Mesenchymal stem cell (in vitro differentiated cells and primary cell): ENCODE measurements at regions not wholly inside any gene's neighbourhood (a gene's known extent, or its start where the extent isn't known, plus 50 kb on each side); places are given as distances from the start of the nearest gene placed in this dataset.

Experiments
- DNase-seq: peaks from one replicate; pipeline ENCODE4 v3.0.0-alpha.2; 2013
- H2AFZ ChIP-seq: one replicate; pipeline ENCODE4 v1.6.1; 2013; ENCODE audit warnings: low read depth, mild to moderate bottlenecking, control low read depth, inconsistent platforms, low read length, moderate library complexity
- H2AK5ac ChIP-seq: 2 replicates; pipeline ENCODE4 v1.6.1; 2013; ENCODE audit warnings: low read length, moderate library complexity, mild to moderate bottlenecking, inconsistent platforms; ENCODE audit not compliant: severe bottlenecking
- H2BK120ac ChIP-seq: one replicate; pipeline ENCODE4 v1.6.1; 2013; ENCODE audit warnings: low read depth, mild to moderate bottlenecking, inconsistent platforms, low read length, moderate library complexity
- H2BK12ac ChIP-seq, 2 experiments: one replicate each; pipeline ENCODE4 v1.6.1; 2013; ENCODE audit warnings: inconsistent platforms in 2 of 2, low read length in 2 of 2, mild to moderate bottlenecking in 2 of 2, moderate library complexity in 2 of 2, control low read depth in 1 of 2
- H2BK15ac ChIP-seq: one replicate; pipeline ENCODE4 v1.6.1; 2013; ENCODE audit warnings: mild to moderate bottlenecking, low read depth, inconsistent platforms; ENCODE audit not compliant: poor library complexity, severe bottlenecking
- H2BK5ac ChIP-seq: 2 replicates; pipeline ENCODE4 v1.6.1; 2013; ENCODE audit warnings: low read depth, mild to moderate bottlenecking, low read length, control low read depth, inconsistent platforms; ENCODE audit not compliant: poor library complexity, severe bottlenecking
- H3K14ac ChIP-seq, 2 experiments: one replicate each; pipeline ENCODE4 v1.6.1; 2013; ENCODE audit warnings: inconsistent platforms in 2 of 2, low read length in 2 of 2, control low read depth in 1 of 2, mild to moderate bottlenecking in 1 of 2, moderate library complexity in 1 of 2
- H3K18ac ChIP-seq, 2 experiments: one replicate each; pipeline ENCODE4 v1.6.1; 2013; ENCODE audit warnings: inconsistent platforms in 2 of 2, low read length in 2 of 2, control low read depth in 1 of 2, low read depth in 1 of 2, mild to moderate bottlenecking in 1 of 2
- H3K23ac ChIP-seq, 2 experiments: one replicate each; pipeline ENCODE4 v1.6.1; 2013; ENCODE audit warnings: inconsistent platforms in 2 of 2, low read length in 2 of 2, mild to moderate bottlenecking in 2 of 2, moderate library complexity in 2 of 2, control low read depth in 1 of 2
- H3K27ac ChIP-seq: 2 replicates; pipeline ENCODE4 v1.5.1; 2013; ENCODE audit warnings: mild to moderate bottlenecking, moderate library complexity, low read length, control low read depth, inconsistent platforms; ENCODE audit not compliant: poor library complexity, severe bottlenecking
- H3K27me3 ChIP-seq, 2 experiments: 2 replicates each; pipeline versions ENCODE4 v1.6.1 to v1.7.0; 2013; ENCODE audit warnings: low read length in 2 of 2, mild to moderate bottlenecking in 2 of 2, moderate library complexity in 2 of 2, control low read depth in 1 of 2, inconsistent platforms in 1 of 2; ENCODE audit not compliant: control insufficient read depth in 1 of 2, insufficient read depth in 1 of 2
- H3K36me3 ChIP-seq, 2 experiments: 2 replicates each; pipeline versions ENCODE4 v1.6.1 to v1.7.0; 2013; ENCODE audit warnings: low read length in 2 of 2, control low read depth in 1 of 2, inconsistent platforms in 1 of 2, low read depth in 1 of 2, mild to moderate bottlenecking in 1 of 2; ENCODE audit not compliant: insufficient read depth in 2 of 2, control insufficient read depth in 1 of 2
- H3K4ac ChIP-seq, 2 experiments: one replicate each; pipeline ENCODE4 v1.6.1; 2013; ENCODE audit warnings: inconsistent platforms in 2 of 2, low read length in 2 of 2, mild to moderate bottlenecking in 2 of 2, moderate library complexity in 2 of 2, control low read depth in 1 of 2, low read depth in 1 of 2
- H3K4me1 ChIP-seq: 2 replicates; pipeline ENCODE4 v1.6.1; 2013; ENCODE audit warnings: low read depth, low read length, control low read depth; ENCODE audit not compliant: control insufficient read depth, insufficient read depth
- H3K4me2 ChIP-seq: 2 replicates; pipeline ENCODE4 v1.6.1; 2013; ENCODE audit warnings: low read length, mild to moderate bottlenecking, inconsistent platforms; ENCODE audit not compliant: poor library complexity, severe bottlenecking
- H3K4me3 ChIP-seq, 2 experiments: 2 replicates each; pipeline versions ENCODE4 v1.5.1 to v1.7.0; 2013; ENCODE audit warnings: low read length in 2 of 2, mild to moderate bottlenecking in 2 of 2, control low read depth in 1 of 2, low read depth in 1 of 2; ENCODE audit not compliant: insufficient read depth in 1 of 2
- H3K79me1 ChIP-seq: replicated peaks from 2 replicates; pipeline ENCODE4 v1.6.1; 2013; ENCODE audit warnings: mild to moderate bottlenecking, control low read depth, low read length, inconsistent platforms; ENCODE audit not compliant: poor library complexity, severe bottlenecking
- H3K9ac ChIP-seq: 2 replicates; pipeline ENCODE4 v1.7.0; 2013; ENCODE audit warnings: mild to moderate bottlenecking, low read length, moderate library complexity
- H3K9me3 ChIP-seq: 2 replicates; pipeline ENCODE4 v1.7.0; 2013; ENCODE audit warnings: mild to moderate bottlenecking, low read length; ENCODE audit not compliant: control insufficient read depth
- H4K8ac ChIP-seq: one replicate; pipeline ENCODE4 v1.6.1; 2013; ENCODE audit warnings: inconsistent platforms, mild to moderate bottlenecking, low read length, moderate library complexity
- H4K91ac ChIP-seq: one replicate; pipeline ENCODE4 v1.6.1; 2013; ENCODE audit warnings: mild to moderate bottlenecking, low read length, inconsistent platforms
- WGBS: methylation state at CpG from one replicate; pipeline ENCODE4 v1.1.7; 2013; ENCODE audit warnings: mixed read lengths; 5-methylcytosine and 5-hydroxymethylcytosine counted together

DNA sequence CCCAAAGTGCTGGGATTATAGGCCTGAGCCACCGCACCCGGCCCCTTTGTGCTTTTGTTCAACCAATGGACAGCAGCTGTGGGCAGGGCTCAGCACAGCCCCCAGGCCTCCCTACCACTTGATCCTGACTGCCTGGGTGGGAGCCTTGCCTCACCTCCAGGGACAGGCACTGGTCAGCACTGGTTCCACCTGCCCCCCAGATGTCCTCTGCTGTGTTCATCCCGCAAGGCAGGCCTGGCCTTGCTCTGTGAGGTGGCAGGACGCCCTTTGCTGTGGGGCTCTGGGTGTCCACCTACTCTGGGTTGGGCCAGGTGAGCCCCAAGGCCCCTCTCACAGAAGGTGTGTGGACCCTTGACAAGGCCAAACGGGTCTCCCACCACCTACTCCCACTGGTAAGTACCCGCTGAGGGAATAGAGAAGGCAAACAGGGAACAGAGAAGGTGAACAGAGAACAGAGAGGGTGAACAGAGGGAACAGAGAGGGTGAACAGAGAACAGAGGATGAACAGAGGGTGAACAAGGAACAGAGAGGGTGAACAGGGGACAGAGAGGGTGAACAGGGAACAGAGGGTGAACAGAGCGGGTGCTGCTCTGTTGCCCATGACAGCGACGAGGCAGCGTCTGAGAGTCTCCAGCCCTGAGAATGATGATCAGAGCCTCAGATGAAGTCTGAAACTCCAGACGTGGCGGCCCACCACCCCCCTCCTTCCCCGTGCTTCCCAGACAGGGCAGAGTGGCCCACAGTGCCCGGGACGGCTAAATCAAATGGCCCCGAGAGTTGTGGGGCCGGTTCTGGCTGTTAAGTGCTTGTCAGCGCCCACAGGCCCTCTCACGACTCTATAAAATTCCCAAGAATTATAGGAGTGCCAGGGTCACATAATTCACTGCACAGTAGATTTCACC is 55.0 kb upstream of the NKX1-1 start:
- Histone ChIP-seq H2AFZ (no peak overlapping the region), H2AK5ac (peak overlapping the region; percentile 26), H3K4me1 (peaks cover 16% of the 10 kb centered on the region), H4K8ac (no peak overlapping the region), H3K14ac (no peak overlapping the region), H3K9ac (no peak overlapping the region), H3K36me3 (no peaks in the 10 kb centered on the region), H3K18ac (no peak overlapping the region), H2BK12ac (no peak overlapping the region), H3K27ac (no peak overlapping the region), H2BK15ac (no peak overlapping the region), H3K4ac (no peak overlapping the region), H3K9me3 (no peaks in the 10 kb centered on the region), H2BK120ac (no peak overlapping the region), H3K4me3 (no peak overlapping the region), H3K79me1 (no peaks in the 10 kb centered on the region), H3K4me2 (no peak overlapping the region), H3K27me3 (peaks cover 28 to 75% of the 10 kb centered on the region in 2 experiments), H3K23ac (no peak overlapping the region), H4K91ac (peak overlapping the region; percentile 35), H2BK5ac (no peak overlapping the region)
- WGBS = 74% methylated on average over 19 of the region's 19 CpGs
- no peak for DNase-seq

DNA sequence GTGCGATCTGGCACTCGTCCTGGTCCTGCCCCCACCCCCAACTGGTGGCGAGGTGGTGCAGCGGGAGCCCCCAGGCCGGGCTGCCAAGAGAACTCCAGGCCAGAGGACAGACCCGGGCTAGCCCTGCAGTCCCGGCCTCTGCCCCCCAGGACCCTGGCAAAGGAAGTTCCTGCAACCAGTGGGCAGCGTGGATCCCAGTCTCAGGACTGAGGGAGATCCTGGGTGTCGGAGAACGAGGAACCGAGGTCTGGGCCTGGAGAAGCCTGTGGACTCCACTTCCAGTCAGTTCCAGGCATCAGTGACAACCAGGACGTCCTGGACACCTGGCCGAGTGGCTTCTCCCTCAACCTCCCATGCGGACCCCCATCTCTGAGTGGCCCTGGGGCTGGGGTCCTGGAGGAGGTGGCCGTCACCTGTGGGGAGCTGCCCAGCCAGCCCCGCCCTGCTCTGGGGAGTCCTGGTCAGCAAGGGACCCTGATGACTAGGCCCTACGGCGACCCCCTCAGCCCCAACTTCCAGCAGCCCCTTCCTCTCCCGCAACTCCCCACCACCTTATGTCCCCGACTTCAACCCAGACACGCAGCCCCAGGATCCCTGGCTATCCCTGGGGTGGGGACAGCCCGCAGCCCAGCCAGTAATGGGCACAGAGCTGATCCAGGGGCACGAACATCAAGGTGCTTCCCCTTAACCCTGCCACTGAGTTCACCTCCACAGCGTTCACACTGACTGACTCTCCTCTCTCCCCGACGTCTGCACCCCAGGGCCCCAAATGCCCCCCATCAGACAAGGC is 53.7 kb upstream of the NKX1-1 start:
- no peak for DNase-seq
- no peak overlapping the region for H2AK5ac ChIP-seq
- WGBS = 57% methylated on average over 26 of the region's 26 CpGs

DNA sequence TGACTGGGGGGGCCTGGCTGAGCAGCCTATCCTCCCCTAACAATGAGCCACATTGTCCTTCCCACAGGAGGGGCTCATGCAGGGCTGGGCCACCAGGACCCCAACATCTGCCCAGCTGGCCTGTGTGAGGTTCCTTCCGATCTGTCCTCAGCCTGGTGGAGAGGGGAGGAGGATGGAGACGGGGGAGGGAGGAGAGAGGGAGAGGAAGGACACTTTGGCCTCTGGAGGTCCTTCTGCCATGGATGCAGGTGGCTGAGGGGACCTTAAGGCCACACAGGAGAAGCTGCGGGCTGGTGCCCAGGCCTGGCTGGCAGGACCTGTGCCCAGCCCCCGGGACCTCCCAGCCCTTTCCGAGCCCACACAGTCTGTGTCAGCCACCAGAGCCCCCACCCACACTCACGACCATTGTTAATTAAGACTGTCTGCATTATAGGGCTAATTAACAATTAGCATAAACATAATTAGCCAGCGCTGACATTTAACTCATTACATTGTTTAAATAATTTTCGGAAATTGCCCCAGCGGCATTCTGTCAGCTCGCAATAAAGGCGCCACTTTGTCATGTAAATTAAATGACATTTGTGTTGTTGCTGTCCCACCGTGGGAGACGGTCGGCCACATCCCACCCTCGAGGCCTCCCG is 53.0 kb upstream of the NKX1-1 start:
- Histone ChIP-seq H3K4me1 (peaks cover 16% of the 10 kb centered on the region), H2AFZ (no peak overlapping the region), H3K9ac (no peak overlapping the region), H2BK5ac (no peak overlapping the region), H2BK12ac (no peak overlapping the region), H3K9me3 (peaks cover 5% of the 10 kb centered on the region), H3K36me3 (no peaks in the 10 kb centered on the region), H2BK15ac (no peak overlapping the region), H2BK120ac (no peak overlapping the region), H3K4me3 (no peak overlapping the region), H3K4me2 (no peak overlapping the region), H3K4ac (no peak overlapping the region), H3K18ac (no peak overlapping the region), H2AK5ac (no peak overlapping the region), H4K8ac (no peak overlapping the region), H3K79me1 (no peaks in the 10 kb centered on the region), H3K23ac (no peak overlapping the region), H3K14ac (no peak overlapping the region), H3K27me3 (peaks cover 28 to 60% of the 10 kb centered on the region in 2 experiments), H4K91ac (no peak overlapping the region), H3K27ac (no peak overlapping the region)
- no peak for DNase-seq
- 31% methylated on average over 14 of the region's 16 CpGs for WGBS

More for the DNA sequence above, 53.7 kb upstream of the NKX1-1 start:
- peaks cover 16% of the 10 kb centered on the region for H3K4me1 ChIP-seq
- no peak overlapping the region for H3K27ac ChIP-seq
- H2BK12ac ChIP-seq = no peak overlapping the region
- no peak overlapping the region for H3K14ac ChIP-seq
- H2BK5ac ChIP-seq = no peak overlapping the region
- no peak overlapping the region for H2BK15ac ChIP-seq
- no peak overlapping the region for H2AFZ ChIP-seq
- no peak overlapping the region for H3K4me2 ChIP-seq
- no peak overlapping the region for H3K9ac ChIP-seq
- H3K79me1 ChIP-seq = no peaks in the 10 kb centered on the region
- no peak overlapping the region for H4K91ac ChIP-seq
- no peak overlapping the region for H3K4ac ChIP-seq
- H3K23ac ChIP-seq = no peak overlapping the region
- H4K8ac ChIP-seq = no peak overlapping the region
- no peaks in the 10 kb centered on the region for H3K36me3 ChIP-seq
- H2BK120ac ChIP-seq = no peak overlapping the region
- H3K18ac ChIP-seq = no peak overlapping the region
- H3K27me3 ChIP-seq = peaks cover 28 to 67% of the 10 kb centered on the region in 2 experiments
- no peak overlapping the region for H3K4me3 ChIP-seq
- H3K9me3 ChIP-seq = peaks cover 4% of the 10 kb centered on the region

DNA sequence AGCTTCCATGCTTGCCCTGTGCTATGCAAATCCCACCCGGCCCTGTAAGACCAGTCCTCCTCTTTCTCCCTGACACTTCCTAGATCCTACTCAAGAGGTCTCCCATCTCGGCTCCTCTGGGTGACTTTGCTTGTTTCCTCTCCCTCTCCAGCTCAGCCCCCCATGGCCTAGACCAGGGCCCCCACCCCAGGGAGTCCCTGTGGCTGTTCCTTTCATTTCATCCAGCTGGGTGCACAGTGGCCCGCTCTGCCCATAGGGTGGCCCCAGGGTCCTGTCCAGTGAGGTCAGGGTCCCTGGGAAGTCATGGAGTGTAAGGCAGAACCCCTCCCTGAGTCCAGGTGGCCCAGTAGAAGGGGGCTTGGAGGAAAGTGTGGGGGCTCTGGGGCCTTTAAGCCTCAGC is 52.3 kb upstream of the NKX1-1 start:
- H3K36me3 ChIP-seq = no peaks in the 10 kb centered on the region
- H3K27me3 ChIP-seq = peaks cover 28 to 55% of the 10 kb centered on the region in 2 experiments
- H3K18ac ChIP-seq = no peak overlapping the region
- peaks cover 13% of the 10 kb centered on the region for H3K4me1 ChIP-seq
- peaks cover 11% of the 10 kb centered on the region for H3K9me3 ChIP-seq
- DNase-seq = no peak
- no peak overlapping the region for H2AK5ac ChIP-seq
- H3K9ac ChIP-seq = no peak overlapping the region
- no peak overlapping the region for H2BK12ac ChIP-seq
- no peak overlapping the region for H2BK120ac ChIP-seq
- H3K4me2 ChIP-seq = no peak overlapping the region
- H2BK5ac ChIP-seq = no peak overlapping the region
- no peak overlapping the region for H3K4ac ChIP-seq
- WGBS = 76% methylated on average over 3 of the region's 3 CpGs
- H2BK15ac ChIP-seq = no peak overlapping the region
- H2AFZ ChIP-seq = no peak overlapping the region
- no peak overlapping the region for H4K8ac ChIP-seq
- H3K27ac ChIP-seq = no peak overlapping the region
- H4K91ac ChIP-seq = no peak overlapping the region
- H3K4me3 ChIP-seq = no peak overlapping the region
- no peaks in the 10 kb centered on the region for H3K79me1 ChIP-seq
- no peak overlapping the region for H3K23ac ChIP-seq
- no peak overlapping the region for H3K14ac ChIP-seq
